MM.1S (cell line): ENCODE measurements at regions not wholly inside any gene's neighbourhood (a gene's known extent, or its start where the extent isn't known, plus 50 kb on each side); places are given as distances from the start of the nearest gene placed in this dataset.

Experiments
- DNase-seq: peaks from one replicate; pipeline ENCODE4 v3.0.0-alpha.2; 2015
- H2AFZ ChIP-seq: fragments of 300-600 bp; sonication (generic); 2 replicates; pipeline ENCODE4 v1.6.0; 2016; ENCODE audit warnings: antibody characterized with exemption, low read length
- H3F3A ChIP-seq: fragments of 300-600 bp; sonication (generic); 2 replicates; pipeline ENCODE4 v1.6.1; 2016; ENCODE audit warnings: mild to moderate bottlenecking, antibody characterized with exemption, low read length, moderate library complexity, mixed read lengths; ENCODE audit not compliant: insufficient read depth
- H3K27ac ChIP-seq: fragments of 300-600 bp; sonication (generic); 2 replicates; pipeline ENCODE4 v1.5.1; 2016; ENCODE audit warnings: mild to moderate bottlenecking, low read length
- H3K27me3 ChIP-seq: fragments of 300-600 bp; sonication (generic); replicated peaks from 2 replicates; pipeline ENCODE4 v1.6.0; 2016; ENCODE audit warnings: low read length; ENCODE audit not compliant: insufficient read depth
- H3K36me3 ChIP-seq: fragments of 300-600 bp; sonication (generic); replicated peaks from 2 replicates; pipeline ENCODE4 v1.6.1; 2016; ENCODE audit warnings: mild to moderate bottlenecking, low read length, mixed read lengths; ENCODE audit not compliant: insufficient read depth
- H3K4me1 ChIP-seq: fragments of 300-600 bp; sonication (generic); 2 replicates; pipeline ENCODE4 v1.6.1; 2016; ENCODE audit warnings: low read length, mixed read lengths
- H3K4me2 ChIP-seq: fragments of 300-600 bp; sonication (generic); 2 replicates; pipeline ENCODE4 v1.6.0; 2016; ENCODE audit warnings: low read depth, low read length
- H3K4me3 ChIP-seq: fragments of 300-600 bp; sonication (generic); 2 replicates; pipeline ENCODE4 v1.5.1; 2016; ENCODE audit warnings: low read length, mixed read lengths
- H3K79me2 ChIP-seq: fragments of 300-600 bp; sonication (generic); 2 replicates; pipeline ENCODE4 v1.6.1; 2016; ENCODE audit warnings: mixed run types, low read length, mixed read lengths
- H3K9ac ChIP-seq: fragments of 300-600 bp; sonication (generic); 2 replicates; pipeline ENCODE4 v1.6.1; 2016; ENCODE audit warnings: low read length, mixed read lengths
- H3K9me2 ChIP-seq: fragments of 300-600 bp; sonication (generic); replicated peaks from 2 replicates; pipeline ENCODE4 v1.6.1; 2016; ENCODE audit warnings: mild to moderate bottlenecking, low read length, mixed read lengths; ENCODE audit not compliant: insufficient read depth
- H3K9me3 ChIP-seq: fragments of 300-600 bp; sonication (generic); replicated peaks from 2 replicates; pipeline ENCODE4 v1.6.1; 2016; ENCODE audit warnings: mild to moderate bottlenecking, low read length, mixed read lengths; ENCODE audit not compliant: insufficient read depth
- H4K20me1 ChIP-seq: fragments of 300-600 bp; sonication (generic); 2 replicates; pipeline ENCODE4 v1.6.1; 2016; ENCODE audit warnings: mild to moderate bottlenecking, low read length, moderate library complexity, mixed read lengths; ENCODE audit not compliant: insufficient read depth
- EZH2 ChIP-seq: fragments of 300-600 bp; sonication (generic); optimal IDR thresholded peaks from 2 replicates; pipeline ENCODE3; 2017; ENCODE audit warnings: low read depth, mild to moderate bottlenecking, antibody characterized with exemption, low read length, mixed read lengths
- EZH2phosphoT487 ChIP-seq: fragments of 300-600 bp; sonication (generic); IDR thresholded peaks from 2 replicates; pipeline ENCODE4 v1.6.1; 2018; ENCODE audit warnings: antibody characterized with exemption, low read length
- TF ChIP-seq, protein P1 (sequence below): fragments of 300-600 bp; sonication (generic); IDR thresholded peaks from 2 replicates; pipeline ENCODE4 v1.5.1; 2016; ENCODE audit warnings: antibody characterized with exemption, low read length, mixed read lengths

DNA sequence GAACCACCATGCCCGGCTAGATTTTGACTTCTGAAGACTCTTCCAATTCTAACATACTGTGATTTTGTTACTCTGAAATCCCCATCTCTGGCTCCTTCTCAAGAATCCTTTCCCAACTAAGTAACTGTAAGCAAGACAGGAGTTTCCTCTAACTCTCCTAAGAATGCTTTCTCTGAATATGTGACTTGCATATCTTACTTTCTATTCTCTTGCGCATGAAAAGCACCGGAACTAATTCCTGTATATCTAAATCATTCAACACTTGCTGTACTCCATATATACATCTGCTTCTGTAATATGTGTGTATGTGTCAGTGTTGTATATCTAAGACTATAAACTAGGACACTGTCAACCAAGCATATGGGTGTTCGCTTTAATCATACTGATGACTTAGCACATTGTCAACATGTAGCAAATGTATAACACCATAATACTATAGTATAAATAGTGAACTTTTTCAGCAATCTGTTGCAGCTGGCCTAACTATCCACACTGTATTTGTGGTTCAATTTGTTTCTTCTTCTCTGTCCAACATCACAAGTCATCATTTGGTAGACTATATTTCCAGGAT lies 108.1 kb upstream of the PRDM1 start:
- Histone ChIP-seq H3K27ac (no peak overlapping the region), H3K9me3 (no peaks in the 10 kb centered on the region), H3K4me2 (no peak overlapping the region), H3K27me3 (no peaks in the 10 kb centered on the region), H3F3A (peaks cover 4% of the 10 kb centered on the region), H2AFZ (no peak overlapping the region), H4K20me1 (no peaks in the 10 kb centered on the region), H3K36me3 (no peaks in the 10 kb centered on the region), H3K79me2 (no peaks in the 10 kb centered on the region), H3K4me3 (no peak overlapping the region), H3K9ac (no peak overlapping the region), H3K4me1 (no peaks in the 10 kb centered on the region), H3K9me2 (no peaks in the 10 kb centered on the region)
- TF ChIP-seq EZH2phosphoT487 (no peak), EZH2 (no peak)
- TF ChIP-seq, protein P1, sequence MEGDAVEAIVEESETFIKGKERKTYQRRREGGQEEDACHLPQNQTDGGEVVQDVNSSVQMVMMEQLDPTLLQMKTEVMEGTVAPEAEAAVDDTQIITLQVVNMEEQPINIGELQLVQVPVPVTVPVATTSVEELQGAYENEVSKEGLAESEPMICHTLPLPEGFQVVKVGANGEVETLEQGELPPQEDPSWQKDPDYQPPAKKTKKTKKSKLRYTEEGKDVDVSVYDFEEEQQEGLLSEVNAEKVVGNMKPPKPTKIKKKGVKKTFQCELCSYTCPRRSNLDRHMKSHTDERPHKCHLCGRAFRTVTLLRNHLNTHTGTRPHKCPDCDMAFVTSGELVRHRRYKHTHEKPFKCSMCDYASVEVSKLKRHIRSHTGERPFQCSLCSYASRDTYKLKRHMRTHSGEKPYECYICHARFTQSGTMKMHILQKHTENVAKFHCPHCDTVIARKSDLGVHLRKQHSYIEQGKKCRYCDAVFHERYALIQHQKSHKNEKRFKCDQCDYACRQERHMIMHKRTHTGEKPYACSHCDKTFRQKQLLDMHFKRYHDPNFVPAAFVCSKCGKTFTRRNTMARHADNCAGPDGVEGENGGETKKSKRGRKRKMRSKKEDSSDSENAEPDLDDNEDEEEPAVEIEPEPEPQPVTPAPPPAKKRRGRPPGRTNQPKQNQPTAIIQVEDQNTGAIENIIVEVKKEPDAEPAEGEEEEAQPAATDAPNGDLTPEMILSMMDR: no peak
- DNase-seq: no peak

DNA sequence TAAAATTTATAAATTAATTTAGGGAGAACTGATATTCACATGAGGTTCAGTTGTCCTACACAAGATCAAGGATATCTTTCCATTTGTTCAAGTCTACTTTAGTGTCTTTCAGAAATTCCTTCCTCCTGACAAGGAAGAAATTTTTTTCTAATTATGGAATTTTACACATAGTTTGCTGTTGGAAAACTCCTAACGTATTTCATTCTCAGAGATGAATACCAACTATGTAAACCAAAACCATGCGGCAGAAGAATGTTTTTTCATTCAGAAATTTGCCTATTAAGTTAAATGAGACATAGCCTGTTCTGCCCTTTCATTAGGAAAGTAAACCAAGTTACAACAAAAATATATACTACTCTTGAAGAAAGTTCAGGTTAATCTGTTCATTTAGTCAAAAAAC lies 111.2 kb upstream of the PRDM1 start:
- no peak overlapping the region for H3K4me2 ChIP-seq
- H3K9ac ChIP-seq: no peak overlapping the region
- H3F3A ChIP-seq: no peaks in the 10 kb centered on the region
- no peaks in the 10 kb centered on the region for H3K4me1 ChIP-seq
- H3K79me2 ChIP-seq: no peaks in the 10 kb centered on the region
- H3K4me3 ChIP-seq: no peak overlapping the region
- H2AFZ ChIP-seq: no peak overlapping the region
- H3K27me3 ChIP-seq: no peaks in the 10 kb centered on the region
- DNase-seq: no peak
- no peaks in the 10 kb centered on the region for H3K9me3 ChIP-seq
- H3K36me3 ChIP-seq: no peaks in the 10 kb centered on the region
- TF ChIP-seq, protein P1: no peak
- TF ChIP-seq EZH2 (no peak), EZH2phosphoT487 (no peak)
- no peaks in the 10 kb centered on the region for H3K9me2 ChIP-seq
- H3K27ac ChIP-seq: no peak overlapping the region
- H4K20me1 ChIP-seq: no peaks in the 10 kb centered on the region

DNA sequence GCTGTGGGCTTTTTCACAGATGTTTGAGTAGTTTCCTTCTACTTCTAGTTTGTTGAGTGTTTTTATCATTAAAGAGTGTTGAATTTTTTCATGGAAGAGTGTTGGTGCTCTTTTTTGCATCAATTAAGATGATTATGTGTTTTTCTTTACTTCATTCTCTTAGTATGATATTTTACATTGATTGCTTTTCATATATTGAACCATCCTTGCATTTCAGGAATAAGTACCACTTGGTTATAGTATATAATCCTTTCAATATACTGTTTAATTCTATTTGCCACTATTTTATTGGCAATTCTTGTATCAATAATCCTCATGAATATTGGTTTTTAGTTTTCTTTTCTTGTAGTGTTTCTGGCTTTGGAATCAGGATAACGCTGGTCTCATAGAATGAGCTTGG lies 113.7 kb upstream of the PRDM1 start:
- Histone ChIP-seq H3K27ac (no peak overlapping the region), H2AFZ (no peak overlapping the region), H3K4me1 (no peaks in the 10 kb centered on the region), H3K79me2 (no peaks in the 10 kb centered on the region), H4K20me1 (no peaks in the 10 kb centered on the region), H3K27me3 (no peaks in the 10 kb centered on the region), H3K9me3 (no peaks in the 10 kb centered on the region), H3K4me3 (no peak overlapping the region), H3F3A (no peaks in the 10 kb centered on the region), H3K36me3 (no peaks in the 10 kb centered on the region), H3K9ac (no peak overlapping the region), H3K4me2 (no peak overlapping the region), H3K9me2 (no peaks in the 10 kb centered on the region)
- TF ChIP-seq EZH2 (no peak), EZH2phosphoT487 (no peak)
- TF ChIP-seq, protein P1: no peak
- no peak for DNase-seq
